ENCODE measurements at regions not wholly inside any gene's neighbourhood (a gene's known extent, or its start where the extent isn't known, plus 50 kb on each side); places are given as distances from the start of the nearest gene placed in this dataset.

DNA sequence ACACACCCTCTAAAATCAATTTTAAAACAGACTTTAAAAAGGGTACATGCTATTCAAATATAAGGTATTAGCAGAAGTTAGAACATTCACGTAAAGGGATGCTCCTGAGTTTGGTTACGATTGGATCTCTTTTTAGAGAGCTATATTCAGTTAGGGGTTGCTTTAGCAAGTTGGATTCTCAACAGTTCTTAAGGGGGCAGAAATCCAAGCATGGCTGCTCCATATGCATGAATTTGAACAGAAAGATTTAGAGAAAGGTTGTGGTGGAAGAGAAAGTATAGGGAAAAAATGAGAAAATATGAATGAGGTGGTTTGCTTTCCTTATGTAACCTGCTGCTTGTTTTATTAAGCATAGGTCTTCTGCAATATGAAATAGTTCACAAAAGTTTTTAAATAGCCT lies 855.1 kb downstream of the SORCS1 start:
- ChIA-PET POLR2A (no interaction called here), CTCF (no interaction called here)
- TF ChIP-seq L3MBTL2 (conservative IDR thresholded peaks at IDR 0.05) (no peak), BHLHE40 (IDR thresholded peaks at IDR 0.05; ENCODE audit: borderline replicate concordance) (no peak), FOXM1 (IDR thresholded peaks at IDR 0.05; ENCODE audit: borderline replicate concordance) (no peak)
- DNase-seq (ENCODE audit: extremely low spot score) = no peak

DNA sequence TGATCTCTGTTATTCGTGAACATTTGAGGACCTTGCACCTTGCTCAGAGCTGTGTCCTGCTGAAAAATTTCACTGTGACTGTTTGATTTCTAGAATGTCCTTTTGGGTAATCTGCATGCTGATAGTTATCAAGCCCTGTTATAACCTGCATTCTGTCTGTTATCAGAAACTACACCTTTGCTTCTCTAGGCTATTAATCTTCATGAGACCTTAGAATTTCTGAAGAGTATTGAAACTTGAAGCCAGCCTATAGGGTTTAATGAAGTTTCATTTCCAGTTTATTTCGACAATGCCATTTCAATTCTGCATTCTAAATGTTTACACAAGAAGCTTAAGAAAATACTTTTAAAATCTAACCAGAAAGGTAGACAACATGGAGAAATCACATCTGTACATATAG lies 856.2 kb downstream of the SORCS1 start:
- CTCF ChIA-PET = no interaction called here
- POLR2A ChIA-PET = no interaction called here
- no peak for TF ChIP-seq TARDBP (IDR thresholded peaks at IDR 0.05)
- no peak for TF ChIP-seq FOXK2 (IDR thresholded peaks at IDR 0.05)
- TF ChIP-seq CTBP1 (IDR thresholded peaks at IDR 0.05; ENCODE audit: borderline replicate concordance) = no peak
- no peak for TF ChIP-seq ARNT (IDR thresholded peaks at IDR 0.05)
- TF ChIP-seq ELF4 (IDR thresholded peaks at IDR 0.05) = no peak
- TF ChIP-seq HDGF (IDR thresholded peaks at IDR 0.05; ENCODE audit: borderline replicate concordance) = no peak
- no peak for TF ChIP-seq SUZ12 (IDR thresholded peaks at IDR 0.05)
- no peak for TF ChIP-seq ZNF384 (IDR thresholded peaks at IDR 0.05)
- TF ChIP-seq, protein P1, sequence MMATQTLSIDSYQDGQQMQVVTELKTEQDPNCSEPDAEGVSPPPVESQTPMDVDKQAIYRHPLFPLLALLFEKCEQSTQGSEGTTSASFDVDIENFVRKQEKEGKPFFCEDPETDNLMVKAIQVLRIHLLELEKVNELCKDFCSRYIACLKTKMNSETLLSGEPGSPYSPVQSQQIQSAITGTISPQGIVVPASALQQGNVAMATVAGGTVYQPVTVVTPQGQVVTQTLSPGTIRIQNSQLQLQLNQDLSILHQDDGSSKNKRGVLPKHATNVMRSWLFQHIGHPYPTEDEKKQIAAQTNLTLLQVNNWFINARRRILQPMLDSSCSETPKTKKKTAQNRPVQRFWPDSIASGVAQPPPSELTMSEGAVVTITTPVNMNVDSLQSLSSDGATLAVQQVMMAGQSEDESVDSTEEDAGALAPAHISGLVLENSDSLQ (IDR thresholded peaks at IDR 0.05) = no peak
- no peak for TF ChIP-seq NFRKB (IDR thresholded peaks at IDR 0.05)
- no peak for TF ChIP-seq LEF1 (IDR thresholded peaks at IDR 0.05; ENCODE audit: borderline replicate concordance)
- TF ChIP-seq BHLHE40 (IDR thresholded peaks at IDR 0.05; ENCODE audit: borderline replicate concordance) = no peak
- TF ChIP-seq FOXA1 (IDR thresholded peaks at IDR 0.05) = no peak

DNA sequence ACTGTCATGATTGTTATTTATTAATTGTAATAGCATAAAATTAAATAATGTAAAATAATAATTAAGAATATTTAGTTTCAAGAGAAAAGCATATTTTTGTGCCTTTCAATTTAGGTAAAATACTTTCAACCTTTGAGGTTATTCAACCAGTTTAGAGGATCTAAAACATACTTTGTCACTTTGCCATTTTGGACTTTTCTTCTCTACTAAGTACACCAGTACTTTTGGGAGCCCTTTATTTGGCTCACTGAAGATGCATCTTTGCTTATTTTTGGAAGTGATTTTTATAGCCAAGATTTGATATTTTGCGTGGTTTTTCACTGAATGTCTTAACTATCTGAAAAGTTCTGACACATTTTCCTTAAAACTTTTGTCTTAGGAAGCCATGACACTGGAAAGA lies 860.5 kb downstream of the SORCS1 start:
- no peak for TF ChIP-seq NFRKB (IDR thresholded peaks at IDR 0.05)
- no peak for TF ChIP-seq SP1 (IDR thresholded peaks at IDR 0.05)
- no peak for TF ChIP-seq FOXM1 (IDR thresholded peaks at IDR 0.05; ENCODE audit: borderline replicate concordance)
- TF ChIP-seq SUZ12 (IDR thresholded peaks at IDR 0.05) = no peak
- no peak for TF ChIP-seq HDGF (IDR thresholded peaks at IDR 0.05; ENCODE audit: borderline replicate concordance)
- no peak for TF ChIP-seq L3MBTL2 (conservative IDR thresholded peaks at IDR 0.05)
- TF ChIP-seq, protein P1 (IDR thresholded peaks at IDR 0.05) = no peak
- no peak for TF ChIP-seq TARDBP (IDR thresholded peaks at IDR 0.05)
- no peak for TF ChIP-seq CTBP1 (IDR thresholded peaks at IDR 0.05; ENCODE audit: borderline replicate concordance)
- no peak for TF ChIP-seq ARNT (IDR thresholded peaks at IDR 0.05)
- TF ChIP-seq LEF1 (IDR thresholded peaks at IDR 0.05; ENCODE audit: borderline replicate concordance) = no peak
- no peak for TF ChIP-seq FOXK2 (IDR thresholded peaks at IDR 0.05)
- TF ChIP-seq ELF4 (IDR thresholded peaks at IDR 0.05) = no peak
- no peak for TF ChIP-seq FOXA1 (IDR thresholded peaks at IDR 0.05)
- no peak for TF ChIP-seq ZNF384 (IDR thresholded peaks at IDR 0.05)
- TF ChIP-seq BHLHE40 (IDR thresholded peaks at IDR 0.05; ENCODE audit: borderline replicate concordance) = no peak
- CTCF ChIA-PET = no interaction called here
- no peak for DNase-seq (ENCODE audit: extremely low spot score)
- POLR2A ChIA-PET = no interaction called here

More for the DNA sequence above, 856.2 kb downstream of the SORCS1 start:
- DNase-seq (ENCODE audit: extremely low spot score) = no peak

DNA sequence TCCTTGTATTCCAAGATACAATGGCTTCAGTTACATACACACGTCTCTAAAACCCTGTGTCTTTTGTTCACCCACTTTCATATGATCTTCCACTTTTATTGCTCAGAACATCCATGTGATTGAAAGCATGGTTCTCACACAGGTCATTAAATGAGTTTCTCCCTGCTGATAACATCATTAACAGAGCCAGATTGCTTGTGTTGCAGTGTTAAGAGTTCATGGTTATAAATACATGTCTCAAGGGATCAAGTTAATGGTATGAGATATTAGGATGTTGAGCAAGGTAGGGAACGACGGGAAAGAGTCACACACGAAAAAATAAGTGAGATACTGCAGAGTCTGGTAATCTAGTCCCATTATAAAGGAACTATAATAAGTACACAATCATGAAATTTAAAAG lies 861.5 kb downstream of the SORCS1 start:
- no peak for DNase-seq (ENCODE audit: extremely low spot score)
- TF ChIP-seq CTBP1 (IDR thresholded peaks at IDR 0.05; ENCODE audit: borderline replicate concordance) (no peak), NFRKB (IDR thresholded peaks at IDR 0.05) (no peak), L3MBTL2 (conservative IDR thresholded peaks at IDR 0.05) (no peak), FOXA1 (IDR thresholded peaks at IDR 0.05) (no peak), LEF1 (IDR thresholded peaks at IDR 0.05; ENCODE audit: borderline replicate concordance) (no peak), FOXK2 (IDR thresholded peaks at IDR 0.05) (no peak)
- TF ChIP-seq, protein P1 (IDR thresholded peaks at IDR 0.05) = no peak
- ChIA-PET POLR2A (no interaction called here), CTCF (no interaction called here)

DNA sequence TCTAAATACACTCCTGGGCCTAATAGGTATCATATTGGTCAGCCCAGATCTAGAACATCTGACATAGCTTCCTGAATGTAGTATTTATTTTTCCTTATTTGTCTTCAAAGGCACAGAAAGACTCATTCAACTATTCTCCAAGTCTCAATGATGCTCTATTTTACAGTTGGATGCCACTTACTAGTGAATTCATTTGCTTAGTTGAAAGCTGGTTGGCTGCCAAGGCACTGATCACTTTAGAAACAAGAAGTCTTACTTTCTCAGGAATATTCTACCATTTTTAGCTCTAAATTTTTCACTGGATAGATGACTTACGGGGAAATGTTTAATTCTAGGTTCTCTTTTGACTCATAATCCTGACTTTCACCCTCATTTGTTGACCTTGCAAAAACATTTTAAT lies 863.4 kb downstream of the SORCS1 start:
- POLR2A ChIA-PET = no interaction called here
- no peak for DNase-seq (ENCODE audit: extremely low spot score)
- CTCF ChIA-PET = no interaction called here
- no peak for TF ChIP-seq TARDBP (IDR thresholded peaks at IDR 0.05)

DNA sequence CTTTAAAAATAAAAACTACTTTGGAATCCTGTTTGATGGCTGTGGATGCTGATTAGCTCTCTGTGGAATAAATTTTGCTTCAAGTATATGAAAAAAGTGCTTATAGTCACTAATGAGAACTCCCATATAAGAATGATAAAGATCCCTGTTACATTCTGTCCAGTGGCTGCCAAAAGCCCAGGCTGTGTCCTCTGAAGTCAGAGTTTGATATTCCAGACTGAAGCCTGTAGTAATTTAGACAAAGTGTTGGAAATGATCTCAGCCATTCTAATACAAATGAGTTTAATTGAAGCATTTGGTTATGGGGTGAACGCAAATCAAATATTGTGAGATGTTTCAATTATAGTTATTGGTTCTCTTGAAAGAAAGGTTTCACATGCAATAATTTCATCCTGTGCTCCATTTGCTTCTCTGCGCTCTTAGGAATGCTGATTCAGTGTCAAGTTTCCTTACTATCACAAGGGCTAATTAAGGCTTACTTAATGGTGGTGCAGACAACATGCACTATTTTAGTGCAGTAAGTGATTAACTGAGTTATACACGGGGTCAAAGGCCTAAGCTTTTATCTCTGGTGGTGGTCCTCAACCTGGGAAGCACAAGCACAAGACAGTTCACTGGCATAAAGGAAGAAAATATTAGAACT lies 867.6 kb downstream of the SORCS1 start:
- POLR2A ChIA-PET = no interaction called here
- TF ChIP-seq SP1 (IDR thresholded peaks at IDR 0.05) = no peak
- TF ChIP-seq, protein P1 (IDR thresholded peaks at IDR 0.05) = no peak
- no peak for TF ChIP-seq NFRKB (IDR thresholded peaks at IDR 0.05)
- TF ChIP-seq FOXK2 (IDR thresholded peaks at IDR 0.05) = no peak
- TF ChIP-seq HDGF (IDR thresholded peaks at IDR 0.05; ENCODE audit: borderline replicate concordance) = no peak
- no peak for DNase-seq (ENCODE audit: extremely low spot score)
- CTCF ChIA-PET = no interaction called here

Measured in HEK293T (cell line).